Liver (tissue), 3 donors: ENCODE measurements at regions not wholly inside any gene's neighbourhood (a gene's known extent, or its start where the extent isn't known, plus 50 kb on each side); places are given as distances from the start of the nearest gene placed in this dataset.

Experiments
- EGR1 ChIP-seq, 2 donors: IDR thresholded peaks; 2 replicates each; pipeline ENCODE4 v1.6.1; 2016 to 2018; ENCODE audit warnings: antibody characterized with exemption in 2 of 2, low read depth in 2 of 2
- FOXA1 ChIP-seq: IDR thresholded peaks from 2 replicates; pipeline ENCODE4 v1.6.1; 2016; ENCODE audit warnings: antibody characterized with exemption
- GABPA ChIP-seq, 2 donors: IDR thresholded peaks in 1 of 2; conservative IDR thresholded peaks in 1 of 2; 2 replicates each; pipeline ENCODE4 v1.6.1; 2016; ENCODE audit warnings: antibody characterized with exemption in 2 of 2, mild to moderate bottlenecking in 1 of 2, moderate library complexity in 1 of 2
- HNF4G ChIP-seq: IDR thresholded peaks from 2 replicates; pipeline ENCODE4 v1.6.1; 2016; ENCODE audit warnings: antibody characterized with exemption
- JUND ChIP-seq, 2 donors: IDR thresholded peaks; 2 replicates each; pipeline ENCODE4 v1.6.1; 2016; ENCODE audit warnings: antibody characterized with exemption in 2 of 2
- RAD21 ChIP-seq, 2 donors: IDR thresholded peaks; 2 replicates each; pipeline ENCODE4 v1.6.1; 2016; ENCODE audit warnings: antibody characterized with exemption in 2 of 2, mild to moderate bottlenecking in 2 of 2
- SP1 ChIP-seq: IDR thresholded peaks from 2 replicates; pipeline ENCODE4 v1.6.1; 2018; ENCODE audit warnings: antibody characterized with exemption, mild to moderate bottlenecking
- TAF1 ChIP-seq: conservative IDR thresholded peaks from 2 replicates; pipeline ENCODE4 v1.6.1; 2016; ENCODE audit warnings: antibody characterized with exemption, mild to moderate bottlenecking
- YY1 ChIP-seq: IDR thresholded peaks from 2 replicates; pipeline ENCODE4 v1.6.1; 2016; ENCODE audit warnings: antibody characterized with exemption, mild to moderate bottlenecking
- TF ChIP-seq, protein P1 (sequence below): fragments of 150-350 bp; IDR thresholded peaks from 2 replicates; pipeline ENCODE4 v1.5.1; 2017; ENCODE audit warnings: improper control_type of control experiment, low read depth, low read length; ENCODE audit not compliant: missing input control
- TF ChIP-seq, protein P2 (sequence below): IDR thresholded peaks from 2 replicates; pipeline ENCODE4 v1.6.1; 2016; ENCODE audit warnings: antibody characterized with exemption
- TF ChIP-seq, protein P3 (sequence below): IDR thresholded peaks from 2 replicates; pipeline ENCODE4 v1.6.1; 2016; ENCODE audit warnings: antibody characterized with exemption
- donor health status: healthy.
- donor health status: healthy.

DNA sequence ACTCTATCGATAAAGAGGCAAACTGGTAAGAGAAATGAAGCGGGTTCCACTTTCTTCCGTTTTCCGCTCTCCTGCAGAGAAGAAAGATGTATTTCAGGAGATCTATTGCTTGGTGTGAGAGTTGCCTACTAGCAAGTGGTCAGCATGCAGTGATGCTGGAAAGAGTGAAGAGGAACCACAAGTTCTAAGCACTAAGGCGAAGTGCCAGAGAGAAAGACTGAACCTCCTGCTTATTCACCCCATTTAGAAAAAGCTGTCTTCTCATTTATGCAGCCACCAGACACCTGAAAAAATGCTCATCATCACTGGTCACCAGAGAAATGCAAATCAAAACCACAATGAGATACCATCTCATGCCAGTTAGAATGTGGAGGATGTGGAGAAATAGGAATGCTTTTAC is 78.7 kb upstream of the GPC6 start:
- TF ChIP-seq TAF1 (no peak), SP1 (no peak), FOXA1 (no peak), GABPA (IDR thresholded peaks at IDR 0.05 in 1 of 2, conservative IDR thresholded peaks at IDR 0.05 in 1 of 2) (no peak), JUND (IDR thresholded peaks at IDR 0.05) (no peak), RAD21 (IDR thresholded peaks at IDR 0.05) (no peak), HNF4G (no peak), EGR1 (IDR thresholded peaks at IDR 0.05; ENCODE audit: low read depth in 2 of 2) (no peak), YY1 (no peak)
- TF ChIP-seq, protein P1, sequence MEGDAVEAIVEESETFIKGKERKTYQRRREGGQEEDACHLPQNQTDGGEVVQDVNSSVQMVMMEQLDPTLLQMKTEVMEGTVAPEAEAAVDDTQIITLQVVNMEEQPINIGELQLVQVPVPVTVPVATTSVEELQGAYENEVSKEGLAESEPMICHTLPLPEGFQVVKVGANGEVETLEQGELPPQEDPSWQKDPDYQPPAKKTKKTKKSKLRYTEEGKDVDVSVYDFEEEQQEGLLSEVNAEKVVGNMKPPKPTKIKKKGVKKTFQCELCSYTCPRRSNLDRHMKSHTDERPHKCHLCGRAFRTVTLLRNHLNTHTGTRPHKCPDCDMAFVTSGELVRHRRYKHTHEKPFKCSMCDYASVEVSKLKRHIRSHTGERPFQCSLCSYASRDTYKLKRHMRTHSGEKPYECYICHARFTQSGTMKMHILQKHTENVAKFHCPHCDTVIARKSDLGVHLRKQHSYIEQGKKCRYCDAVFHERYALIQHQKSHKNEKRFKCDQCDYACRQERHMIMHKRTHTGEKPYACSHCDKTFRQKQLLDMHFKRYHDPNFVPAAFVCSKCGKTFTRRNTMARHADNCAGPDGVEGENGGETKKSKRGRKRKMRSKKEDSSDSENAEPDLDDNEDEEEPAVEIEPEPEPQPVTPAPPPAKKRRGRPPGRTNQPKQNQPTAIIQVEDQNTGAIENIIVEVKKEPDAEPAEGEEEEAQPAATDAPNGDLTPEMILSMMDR, result no peak
- TF ChIP-seq, protein P2, sequence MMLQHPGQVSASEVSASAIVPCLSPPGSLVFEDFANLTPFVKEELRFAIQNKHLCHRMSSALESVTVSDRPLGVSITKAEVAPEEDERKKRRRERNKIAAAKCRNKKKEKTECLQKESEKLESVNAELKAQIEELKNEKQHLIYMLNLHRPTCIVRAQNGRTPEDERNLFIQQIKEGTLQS, result no peak
- TF ChIP-seq, protein P3, sequence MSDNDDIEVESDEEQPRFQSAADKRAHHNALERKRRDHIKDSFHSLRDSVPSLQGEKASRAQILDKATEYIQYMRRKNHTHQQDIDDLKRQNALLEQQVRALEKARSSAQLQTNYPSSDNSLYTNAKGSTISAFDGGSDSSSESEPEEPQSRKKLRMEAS, result no peak
